GM23248 (cell line): ENCODE measurements at regions not wholly inside any gene's neighbourhood (a gene's known extent, or its start where the extent isn't known, plus 50 kb on each side); places are given as distances from the start of the nearest gene placed in this dataset.

ENCODE experiments used
- DNase-seq: peaks from one replicate; pipeline ENCODE4 v3.0.0-alpha.2; 2015
- H2AFZ ChIP-seq: fragments of 200-600 bp; sonication (generic); 2 replicates; pipeline ENCODE4 v1.6.1; 2016; ENCODE audit warnings: antibody characterized with exemption
- H3F3A ChIP-seq: fragments of 200-600 bp; sonication (generic); 2 replicates; pipeline ENCODE4 v1.6.1; 2016; ENCODE audit warnings: mild to moderate bottlenecking, antibody characterized with exemption, mixed run types; ENCODE audit not compliant: insufficient read depth
- H3K27ac ChIP-seq: fragments of 200-600 bp; sonication (generic); 2 replicates; pipeline ENCODE4 v1.5.1; 2016; ENCODE audit warnings: mild to moderate bottlenecking
- H3K27me3 ChIP-seq: fragments of 200-600 bp; sonication (generic); replicated peaks from 2 replicates; pipeline ENCODE4 v1.6.1; 2016; ENCODE audit warnings: mild to moderate bottlenecking; ENCODE audit not compliant: insufficient read depth
- H3K36me3 ChIP-seq: fragments of 200-600 bp; sonication (generic); 2 replicates; pipeline ENCODE4 v1.6.1; 2016; ENCODE audit warnings: low read depth, mild to moderate bottlenecking
- H3K4me1 ChIP-seq: fragments of 200-600 bp; sonication (generic); 2 replicates; pipeline ENCODE4 v1.6.1; 2016; ENCODE audit warnings: mild to moderate bottlenecking; ENCODE audit not compliant: insufficient read depth
- H3K4me2 ChIP-seq: fragments of 200-600 bp; sonication (generic); one replicate; pipeline ENCODE4 v1.6.1; 2016; ENCODE audit warnings: mild to moderate bottlenecking; ENCODE audit not compliant: unreplicated experiment
- H3K4me3 ChIP-seq: fragments of 200-600 bp; sonication (generic); 2 replicates; pipeline ENCODE4 v1.5.1; 2016; ENCODE audit warnings: mild to moderate bottlenecking
- H3K79me2 ChIP-seq: fragments of 200-600 bp; sonication (generic); 2 replicates; pipeline ENCODE4 v1.6.1; 2016; ENCODE audit warnings: mild to moderate bottlenecking; ENCODE audit not compliant: insufficient read depth
- H3K9ac ChIP-seq: fragments of 200-600 bp; sonication (generic); 2 replicates; pipeline ENCODE4 v1.6.1; 2016; ENCODE audit warnings: mild to moderate bottlenecking
- H3K9me2 ChIP-seq: fragments of 200-600 bp; sonication (generic); 2 replicates; pipeline ENCODE4 v1.6.1; 2016; ENCODE audit warnings: mixed run types, mild to moderate bottlenecking, moderate library complexity; ENCODE audit not compliant: insufficient read depth
- H3K9me3 ChIP-seq: fragments of 200-600 bp; sonication (generic); one replicate; pipeline ENCODE4 v1.6.1; 2017; ENCODE audit warnings: low read depth
- H4K20me1 ChIP-seq: fragments of 200-600 bp; sonication (generic); 2 replicates; pipeline ENCODE4 v1.6.0; 2016; ENCODE audit not compliant: insufficient read depth
- EZH2 ChIP-seq: fragments of 200-600 bp; sonication (generic); IDR thresholded peaks from 2 replicates; pipeline ENCODE4 v1.6.1; 2018; ENCODE audit warnings: antibody characterized with exemption, mild to moderate bottlenecking; ENCODE audit not compliant: insufficient read depth, poor library complexity, severe bottlenecking
- EZH2phosphoT487 ChIP-seq: fragments of 200-600 bp; sonication (generic); IDR thresholded peaks from 2 replicates; pipeline ENCODE4 v1.6.1; 2018; ENCODE audit warnings: antibody characterized with exemption, moderate library complexity, mild to moderate bottlenecking, low read depth; ENCODE audit not compliant: insufficient read depth
- WGBS, 2 experiments: methylation state at CpG; one replicate each; pipeline ENCODE4 v1.1.6; 2015 to 2017; ENCODE audit warnings: low lambda C conversion rate in 2 of 2, low coverage in 1 of 2; ENCODE audit errors: missing lambda C conversion rate in 2 of 2; 5-methylcytosine and 5-hydroxymethylcytosine counted together
- in situ Hi-C: fragments of 300-500 bp; cut with MboI; formaldehyde crosslinking; loops from 2 replicates; pipeline ENCODE4 v1.15.0; 2020

GRCh38 chrX:8105531-8105930, 65.5 kb downstream of the VCX2 start:
- Histone ChIP-seq H3K36me3 (no peaks in the 10 kb centered on the region), H4K20me1 (no peaks in the 10 kb centered on the region), H2AFZ (no peak overlapping the region), H3K9me2 (no peaks in the 10 kb centered on the region), H3K9me3 (no peaks in the 10 kb centered on the region), H3K9ac (no peak overlapping the region), H3K79me2 (no peaks in the 10 kb centered on the region), H3K4me1 (no peaks in the 10 kb centered on the region), H3K27me3 (no peaks in the 10 kb centered on the region), H3K27ac (no peak overlapping the region), H3K4me3 (no peak overlapping the region), H3K4me2 (no peak overlapping the region), H3F3A (no peaks in the 10 kb centered on the region)
- no peak for DNase-seq
- in situ Hi-C loops = no loop called here
- TF ChIP-seq EZH2 = no peak
- TF ChIP-seq EZH2phosphoT487 = no peak

- Histone ChIP-seq H3K4me2 (no peak overlapping the region), H3K79me2 (no peaks in the 10 kb centered on the region), H3K4me3 (no peak overlapping the region), H3K9ac (no peak overlapping the region), H3K27me3 (no peaks in the 10 kb centered on the region), H2AFZ (no peak overlapping the region), H3K4me1 (no peaks in the 10 kb centered on the region), H3K36me3 (no peaks in the 10 kb centered on the region), H3K27ac (no peak overlapping the region), H3F3A (no peaks in the 10 kb centered on the region), H3K9me2 (no peaks in the 10 kb centered on the region), H4K20me1 (no peaks in the 10 kb centered on the region), H3K9me3 (no peaks in the 10 kb centered on the region)
- no peak for TF ChIP-seq EZH2phosphoT487
- no peak for TF ChIP-seq EZH2
- 30 to 34% methylated on average over 6 of the region's 6 CpGs for WGBS, 2 experiments
- no peak for DNase-seq
- in situ Hi-C loops = no loop called here
Observed at GRCh38 chrX:8103655-8104054, 67.4 kb downstream of the VCX2 start.

- Histone ChIP-seq H3K4me1 (no peaks in the 10 kb centered on the region), H3K27me3 (no peaks in the 10 kb centered on the region), H3F3A (no peaks in the 10 kb centered on the region), H4K20me1 (no peaks in the 10 kb centered on the region), H3K9me2 (no peaks in the 10 kb centered on the region), H3K27ac (no peak overlapping the region), H3K36me3 (no peaks in the 10 kb centered on the region), H3K9me3 (no peaks in the 10 kb centered on the region), H3K9ac (no peak overlapping the region), H3K4me2 (no peak overlapping the region), H3K79me2 (no peaks in the 10 kb centered on the region), H2AFZ (no peak overlapping the region), H3K4me3 (no peak overlapping the region)
- DNase-seq = no peak
- WGBS, 2 experiments = 28 to 29% methylated on average over 6 of the region's 6 CpGs
- in situ Hi-C loops = no loop called here
- TF ChIP-seq EZH2phosphoT487 (no peak), EZH2 (no peak)
Observed at GRCh38 chrX:8091510-8091909, 79.6 kb downstream of the VCX2 start.

GRCh38 chrX:8090906-8091305, 80.2 kb downstream of the VCX2 start:
- 24 to 36% methylated on average over 3 of the region's 3 CpGs for WGBS, 2 experiments
- no peaks in the 10 kb centered on the region for H3K4me1 ChIP-seq
- no peaks in the 10 kb centered on the region for H3K79me2 ChIP-seq
- no peak overlapping the region for H2AFZ ChIP-seq
- no peaks in the 10 kb centered on the region for H3K36me3 ChIP-seq
- no peaks in the 10 kb centered on the region for H3K27me3 ChIP-seq
- H3F3A ChIP-seq = no peaks in the 10 kb centered on the region
- no peaks in the 10 kb centered on the region for H4K20me1 ChIP-seq
- H3K27ac ChIP-seq = no peak overlapping the region
- H3K4me2 ChIP-seq = no peak overlapping the region
- in situ Hi-C loops = no loop called here
- H3K9me3 ChIP-seq = no peaks in the 10 kb centered on the region
- H3K4me3 ChIP-seq = no peak overlapping the region
- no peaks in the 10 kb centered on the region for H3K9me2 ChIP-seq
- DNase-seq = no peak
- no peak overlapping the region for H3K9ac ChIP-seq
- no peak for TF ChIP-seq EZH2phosphoT487
- no peak for TF ChIP-seq EZH2

GRCh38 chrX:8090482-8090881, 80.6 kb downstream of the VCX2 start:
- H3K27ac ChIP-seq = no peak overlapping the region
- WGBS, 2 experiments = 43 to 54% methylated on average over 3 of the region's 3 CpGs
- no peak overlapping the region for H3K9ac ChIP-seq
- H3K4me2 ChIP-seq = no peak overlapping the region
- no peaks in the 10 kb centered on the region for H3K79me2 ChIP-seq
- no peaks in the 10 kb centered on the region for H3F3A ChIP-seq
- H3K36me3 ChIP-seq = no peaks in the 10 kb centered on the region
- H3K4me1 ChIP-seq = no peaks in the 10 kb centered on the region
- no peaks in the 10 kb centered on the region for H3K27me3 ChIP-seq
- H3K9me2 ChIP-seq = no peaks in the 10 kb centered on the region
- no peak for DNase-seq
- no peaks in the 10 kb centered on the region for H3K9me3 ChIP-seq
- H2AFZ ChIP-seq = no peak overlapping the region
- no peaks in the 10 kb centered on the region for H4K20me1 ChIP-seq
- no peak for TF ChIP-seq EZH2
- TF ChIP-seq EZH2phosphoT487 = no peak
- H3K4me3 ChIP-seq = no peak overlapping the region
- in situ Hi-C loops = no loop called here
